OCI-LY3 (cell line): ENCODE measurements at regions not wholly inside any gene's neighbourhood (a gene's known extent, or its start where the extent isn't known, plus 50 kb on each side); places are given as distances from the start of the nearest gene placed in this dataset.

Source experiments
- EZH2phosphoT487 ChIP-seq: fragments of 200-600 bp; shearing (Covaris generic); IDR thresholded peaks from 2 replicates; pipeline ENCODE4 v1.6.1; 2018; ENCODE audit warnings: antibody characterized with exemption, mixed run types, low read depth
- TF ChIP-seq, protein P1 (sequence below): fragments of 200-600, 300-600 bp; sonication (generic); IDR thresholded peaks from 2 replicates; pipeline ENCODE4 v1.5.1; 2014; ENCODE audit warnings: antibody characterized with exemption, low read length, low read depth

DNA sequence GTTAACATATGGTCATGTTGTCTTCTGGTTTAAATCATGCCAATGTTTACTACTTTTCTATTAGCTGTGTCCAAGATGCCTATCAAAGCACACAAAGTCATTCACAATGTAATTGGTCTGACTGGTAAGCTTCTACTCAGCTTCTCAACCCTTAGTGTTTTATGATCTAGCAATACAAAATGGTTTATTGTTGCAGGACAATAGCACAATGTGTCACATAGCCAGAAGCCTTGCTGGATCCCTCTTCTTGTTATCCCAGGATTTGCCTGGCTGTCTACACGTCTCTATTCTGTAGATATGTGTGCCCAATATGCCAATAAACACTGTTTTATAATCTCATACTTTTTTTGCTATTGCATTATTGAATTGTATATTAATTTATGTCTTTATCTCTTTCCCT is 1111.0 kb upstream of the AGA start:
- TF ChIP-seq, protein P1, sequence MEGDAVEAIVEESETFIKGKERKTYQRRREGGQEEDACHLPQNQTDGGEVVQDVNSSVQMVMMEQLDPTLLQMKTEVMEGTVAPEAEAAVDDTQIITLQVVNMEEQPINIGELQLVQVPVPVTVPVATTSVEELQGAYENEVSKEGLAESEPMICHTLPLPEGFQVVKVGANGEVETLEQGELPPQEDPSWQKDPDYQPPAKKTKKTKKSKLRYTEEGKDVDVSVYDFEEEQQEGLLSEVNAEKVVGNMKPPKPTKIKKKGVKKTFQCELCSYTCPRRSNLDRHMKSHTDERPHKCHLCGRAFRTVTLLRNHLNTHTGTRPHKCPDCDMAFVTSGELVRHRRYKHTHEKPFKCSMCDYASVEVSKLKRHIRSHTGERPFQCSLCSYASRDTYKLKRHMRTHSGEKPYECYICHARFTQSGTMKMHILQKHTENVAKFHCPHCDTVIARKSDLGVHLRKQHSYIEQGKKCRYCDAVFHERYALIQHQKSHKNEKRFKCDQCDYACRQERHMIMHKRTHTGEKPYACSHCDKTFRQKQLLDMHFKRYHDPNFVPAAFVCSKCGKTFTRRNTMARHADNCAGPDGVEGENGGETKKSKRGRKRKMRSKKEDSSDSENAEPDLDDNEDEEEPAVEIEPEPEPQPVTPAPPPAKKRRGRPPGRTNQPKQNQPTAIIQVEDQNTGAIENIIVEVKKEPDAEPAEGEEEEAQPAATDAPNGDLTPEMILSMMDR: no peak
- TF ChIP-seq EZH2phosphoT487: no peak
